Astrocyte of the cerebellum (primary cell): ENCODE measurements at regions not wholly inside any gene's neighbourhood (a gene's known extent, or its start where the extent isn't known, plus 50 kb on each side); places are given as distances from the start of the nearest gene placed in this dataset.

Experiments
- DNase-seq: peaks from one replicate; pipeline ENCODE4 v3.0.0-alpha.2; 2011; ENCODE audit warnings: low read depth
- H3K4me3 ChIP-seq: 2 replicates; pipeline ENCODE4 v1.5.1; 2011; ENCODE audit warnings: mild to moderate bottlenecking, low read depth, low read length, moderate library complexity
- in situ Hi-C: cut with HindIII; loops from 2 replicates; pipeline ENCODE4 v1.10.0; 2017; ENCODE audit warnings: low sequenced_read_pairs
- TF ChIP-seq, protein P1 (sequence below): IDR thresholded peaks from 2 replicates; pipeline ENCODE4 v1.5.1; 2012; ENCODE audit warnings: low read length, low read depth, moderate library complexity, mild to moderate bottlenecking; ENCODE audit errors: missing control alignments

- no peak for DNase-seq
- in situ Hi-C loops: no loop called here
- H3K4me3 ChIP-seq: no peak overlapping the region
- TF ChIP-seq, protein P1, sequence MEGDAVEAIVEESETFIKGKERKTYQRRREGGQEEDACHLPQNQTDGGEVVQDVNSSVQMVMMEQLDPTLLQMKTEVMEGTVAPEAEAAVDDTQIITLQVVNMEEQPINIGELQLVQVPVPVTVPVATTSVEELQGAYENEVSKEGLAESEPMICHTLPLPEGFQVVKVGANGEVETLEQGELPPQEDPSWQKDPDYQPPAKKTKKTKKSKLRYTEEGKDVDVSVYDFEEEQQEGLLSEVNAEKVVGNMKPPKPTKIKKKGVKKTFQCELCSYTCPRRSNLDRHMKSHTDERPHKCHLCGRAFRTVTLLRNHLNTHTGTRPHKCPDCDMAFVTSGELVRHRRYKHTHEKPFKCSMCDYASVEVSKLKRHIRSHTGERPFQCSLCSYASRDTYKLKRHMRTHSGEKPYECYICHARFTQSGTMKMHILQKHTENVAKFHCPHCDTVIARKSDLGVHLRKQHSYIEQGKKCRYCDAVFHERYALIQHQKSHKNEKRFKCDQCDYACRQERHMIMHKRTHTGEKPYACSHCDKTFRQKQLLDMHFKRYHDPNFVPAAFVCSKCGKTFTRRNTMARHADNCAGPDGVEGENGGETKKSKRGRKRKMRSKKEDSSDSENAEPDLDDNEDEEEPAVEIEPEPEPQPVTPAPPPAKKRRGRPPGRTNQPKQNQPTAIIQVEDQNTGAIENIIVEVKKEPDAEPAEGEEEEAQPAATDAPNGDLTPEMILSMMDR: no peak
These were observed 236.0 kb downstream of the SLITRK5 start for GRCh38 chr13:87907202-87907601.

DNA sequence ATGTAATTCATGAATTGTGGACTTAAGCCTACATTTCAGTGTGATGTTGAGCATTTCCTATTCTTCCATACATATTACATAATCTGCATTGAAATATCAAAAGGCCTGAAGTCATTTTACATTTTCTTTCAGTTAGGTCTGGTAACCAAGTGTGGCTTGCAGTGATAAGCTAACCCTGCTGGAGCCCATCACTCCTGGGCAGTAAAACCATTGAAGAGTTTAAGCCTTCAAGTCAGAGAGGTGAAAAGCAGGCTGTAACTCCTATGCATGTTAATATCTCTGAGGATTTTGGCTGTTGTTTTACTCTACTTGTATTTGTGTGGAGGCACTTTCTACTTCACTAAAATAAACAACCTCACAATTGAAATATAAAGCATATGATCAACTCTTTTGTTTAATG lies 248.8 kb downstream of the SLITRK5 start:
- TF ChIP-seq, protein P1: no peak
- in situ Hi-C loops: no loop called here
- DNase-seq: no peak

DNA sequence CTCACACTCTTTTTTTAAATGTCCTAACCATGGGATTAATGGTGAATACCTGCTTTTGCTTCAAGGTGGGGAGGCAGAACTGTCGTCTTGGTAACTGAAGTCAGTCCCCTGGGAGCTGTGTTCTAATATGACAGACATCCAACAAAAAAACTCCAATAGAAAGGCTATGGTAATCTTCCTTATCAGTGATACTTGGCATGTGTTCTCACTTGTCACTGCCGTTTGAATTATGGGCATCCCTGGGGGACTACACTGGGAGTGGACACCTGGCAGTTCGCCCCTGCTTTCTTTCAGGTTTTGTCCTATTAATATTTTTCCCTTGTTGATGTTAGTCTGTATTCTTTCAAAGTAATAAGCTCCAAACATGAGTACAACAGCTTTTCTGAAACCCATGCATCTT lies 252.6 kb downstream of the SLITRK5 start:
- H3K4me3 ChIP-seq: no peak overlapping the region
- in situ Hi-C loops: no loop called here
- no peak for DNase-seq
- TF ChIP-seq, protein P1: no peak

More for the DNA sequence above, 248.8 kb downstream of the SLITRK5 start:
- H3K4me3 ChIP-seq: no peak overlapping the region

DNA sequence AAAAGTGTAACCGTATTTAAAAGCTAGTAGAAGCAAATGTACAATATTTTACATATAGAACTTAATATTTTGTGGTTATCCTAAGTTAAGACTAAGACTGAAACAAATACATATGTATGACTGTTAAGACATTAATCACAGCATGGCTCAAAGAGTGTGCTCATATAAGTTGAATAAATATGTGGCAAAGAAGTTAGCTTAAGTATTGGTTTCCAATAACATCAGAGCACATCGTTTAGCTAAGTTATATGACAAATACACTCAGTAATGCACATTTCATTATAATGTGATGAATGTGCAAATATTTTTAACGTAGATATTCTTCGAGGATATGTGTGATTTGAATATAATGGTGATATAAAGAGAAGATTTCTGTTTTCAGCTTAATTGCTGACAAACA lies 253.8 kb downstream of the SLITRK5 start:
- DNase-seq: no peak
- H3K4me3 ChIP-seq: no peak overlapping the region
- in situ Hi-C loops: no loop called here
- TF ChIP-seq, protein P1: no peak

DNA sequence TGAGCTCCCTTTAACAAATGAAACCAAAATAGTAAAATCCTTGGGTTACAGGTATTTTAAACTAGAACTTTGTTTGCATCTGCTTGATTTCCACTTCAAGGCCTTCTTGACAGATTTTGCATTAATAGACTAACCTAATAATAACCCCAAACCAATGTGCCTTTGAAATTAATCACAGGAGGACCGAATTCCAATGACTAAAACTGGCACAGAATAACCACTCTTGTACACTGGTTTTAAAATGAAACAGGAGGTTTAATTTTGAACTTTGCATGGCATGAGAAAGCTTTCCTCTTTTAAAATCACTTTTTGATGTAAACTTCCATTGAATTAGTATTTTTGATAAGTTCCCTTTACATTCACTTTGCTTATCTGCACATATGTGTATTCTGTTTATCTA lies 269.6 kb downstream of the SLITRK5 start:
- H3K4me3 ChIP-seq: no peak overlapping the region
- no peak for DNase-seq
- TF ChIP-seq, protein P1: no peak
- in situ Hi-C loops: no loop called here

DNA sequence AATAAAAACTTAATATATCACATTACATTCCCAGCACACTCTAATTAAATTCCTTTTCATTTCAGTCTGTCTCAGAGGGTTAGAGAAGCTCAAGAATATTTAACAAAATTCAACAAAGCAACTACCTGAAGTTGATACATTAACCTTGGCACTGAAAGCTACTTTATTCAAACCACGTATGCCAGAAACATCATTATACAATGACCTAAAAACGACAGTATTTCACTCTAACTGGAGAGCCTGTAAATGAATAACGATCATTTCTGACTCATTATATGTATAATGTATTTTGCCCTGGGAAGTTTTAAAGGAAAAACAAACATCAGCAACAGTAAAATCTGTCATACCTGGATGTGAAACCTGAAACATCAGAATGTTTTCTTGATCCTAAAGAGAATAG lies 270.1 kb downstream of the SLITRK5 start:
- no peak overlapping the region for H3K4me3 ChIP-seq
- in situ Hi-C loops: no loop called here
- no peak for DNase-seq
- TF ChIP-seq, protein P1: no peak

DNA sequence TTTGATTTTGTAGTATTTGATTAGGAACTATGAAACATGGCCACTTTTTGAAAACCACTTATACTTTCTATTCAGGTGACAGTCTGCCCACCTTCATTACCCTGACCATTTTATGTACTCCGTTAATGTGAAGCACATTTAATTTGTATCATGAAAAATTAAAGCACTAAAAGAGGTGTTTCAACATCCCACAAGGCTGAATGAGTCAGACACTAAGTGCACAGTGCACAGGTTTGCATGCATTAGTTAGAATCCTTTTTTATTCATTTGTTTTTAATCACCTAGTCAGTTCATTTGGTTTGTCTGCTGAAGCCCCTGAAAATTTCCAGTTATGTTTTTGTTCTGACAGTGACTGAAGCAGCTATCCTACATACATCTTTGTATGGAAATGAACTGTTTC lies 271.0 kb downstream of the SLITRK5 start:
- no peak overlapping the region for H3K4me3 ChIP-seq
- DNase-seq: no peak
- TF ChIP-seq, protein P1: no peak
- in situ Hi-C loops: no loop called here
